ENCODE measurements at regions not wholly inside any gene's neighbourhood (a gene's known extent, or its start where the extent isn't known, plus 50 kb on each side); places are given as distances from the start of the nearest gene placed in this dataset.

- no peak for TF ChIP-seq CTCF (IDR thresholded peaks at IDR 0.05; ENCODE audit: insufficient read depth, low read length)
- no peak for TF ChIP-seq POLR2AphosphoS5 (IDR thresholded peaks at IDR 0.05; ENCODE audit: low read depth)
- TF ChIP-seq REST (IDR thresholded peaks at IDR 0.05; ENCODE audit: insufficient replicate concordance, low read depth): no peak
These were observed 1360.7 kb upstream of the CELF2 start for GRCh38 chr10:9656996-9657395.

Measured in HL-60 (cell line).